ENCODE measurements at regions not wholly inside any gene's neighbourhood (a gene's known extent, or its start where the extent isn't known, plus 50 kb on each side); places are given as distances from the start of the nearest gene placed in this dataset.
"Not testable (repeated sequence)": the region's sequence is repeated elsewhere in the genome, so short reads cannot be mapped to it uniquely, and the experiment has no call there.

- DNase-seq = no peak
Measured at GRCh38 chr3:137820366-137820765, 56.3 kb downstream of the SOX14 start.

- no peak for DNase-seq
Measured at GRCh38 chr3:137835096-137835495, 71.0 kb downstream of the SOX14 start.

- DNase-seq = no peak
Measured at GRCh38 chr3:137845194-137845593, 81.1 kb downstream of the SOX14 start.

DNA sequence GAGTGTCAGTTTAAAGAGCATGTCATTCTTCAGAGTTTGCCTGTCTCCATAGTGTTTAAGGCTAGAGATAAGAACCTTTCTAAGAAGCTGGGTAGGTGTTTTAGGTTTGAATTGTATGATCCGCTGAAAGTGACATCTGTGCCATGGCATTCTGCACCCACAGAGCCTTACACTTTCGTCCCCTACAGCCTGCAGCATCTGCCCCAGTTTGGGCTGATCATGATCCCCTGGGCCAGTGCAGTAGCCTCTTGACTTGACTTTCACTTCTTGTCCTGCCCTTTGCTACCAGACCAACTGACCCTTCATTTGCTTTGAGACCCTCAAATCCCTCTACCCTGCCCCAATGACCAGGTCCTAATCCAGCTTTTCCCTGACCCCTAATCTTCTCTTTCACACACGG is 81.6 kb downstream of the SOX14 start:
- no peak for DNase-seq

- no peak for DNase-seq
Measured at GRCh38 chr3:137852391-137852830, 88.3 kb downstream of the SOX14 start.

GRCh38 chr3:137854533-137855261 is 90.6 kb downstream of the SOX14 start:
- no peak for DNase-seq

DNA sequence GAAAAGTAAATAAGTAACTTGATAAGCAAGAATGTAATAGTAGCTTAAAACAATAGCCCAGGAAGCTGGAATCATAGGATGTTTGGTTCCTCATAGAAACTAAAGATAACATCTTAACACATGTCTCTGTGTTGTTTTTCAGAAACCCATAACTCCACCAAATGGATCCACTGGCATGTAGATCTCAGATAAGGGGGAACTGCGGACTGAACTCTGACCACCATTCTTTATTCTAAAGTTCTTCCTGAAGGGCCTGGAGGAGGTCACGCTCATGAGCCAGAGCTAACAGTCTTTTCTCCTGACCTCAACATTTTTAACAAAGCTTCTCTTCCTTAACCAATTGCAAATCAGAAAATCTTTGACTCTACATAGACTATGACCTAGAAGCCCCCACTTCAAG is 101.9 kb downstream of the SOX14 start:
- no peak for DNase-seq

- DNase-seq = no peak
Measured at GRCh38 chr3:137866933-137867332, 102.8 kb downstream of the SOX14 start.

GRCh38 chr3:137867611-137868010 is 103.5 kb downstream of the SOX14 start:
- no peak for DNase-seq

DNA sequence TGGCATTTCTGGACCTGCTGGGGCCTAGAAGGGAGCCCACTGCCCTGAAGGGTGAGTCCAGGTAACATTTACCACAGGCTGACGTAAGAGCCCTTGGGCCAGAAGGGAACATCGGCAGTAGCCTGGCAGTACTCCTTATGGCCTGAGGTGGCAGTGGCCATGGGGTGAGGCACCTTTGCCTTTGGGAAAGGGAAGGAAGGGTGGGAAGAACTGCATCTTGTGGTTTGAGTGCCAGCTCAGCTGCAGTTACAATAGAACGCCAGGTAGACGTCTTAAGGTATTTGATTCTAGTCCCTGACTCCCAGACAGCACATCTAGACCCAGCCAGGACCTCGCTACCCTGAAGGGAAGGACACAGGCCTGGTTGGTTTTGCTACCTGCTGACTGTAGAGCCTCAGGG is 104.9 kb downstream of the SOX14 start:
- no peak for DNase-seq

DNA sequence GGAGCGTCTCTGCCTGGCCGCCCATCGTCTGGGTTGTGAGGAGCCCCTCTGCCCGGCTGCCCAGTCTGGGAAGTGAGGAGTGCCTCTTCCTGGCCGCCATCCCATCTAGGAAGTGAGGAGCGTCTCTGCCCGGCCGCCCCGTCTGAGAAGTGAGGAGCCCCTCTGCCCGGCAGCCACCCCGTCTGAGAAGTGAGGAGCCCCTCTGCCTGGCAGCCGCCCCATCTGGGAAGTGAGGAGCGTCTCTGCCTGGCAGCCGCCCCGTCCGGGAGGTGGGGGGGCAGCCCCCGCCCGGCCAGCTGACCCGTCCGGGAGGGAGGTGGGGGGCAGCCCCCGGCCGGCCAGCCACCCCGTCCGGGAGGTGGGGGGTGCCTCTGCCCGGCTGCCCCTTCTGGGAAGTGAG is 108.5 kb downstream of the SOX14 start:
- not testable (repeated sequence) for DNase-seq

DNA sequence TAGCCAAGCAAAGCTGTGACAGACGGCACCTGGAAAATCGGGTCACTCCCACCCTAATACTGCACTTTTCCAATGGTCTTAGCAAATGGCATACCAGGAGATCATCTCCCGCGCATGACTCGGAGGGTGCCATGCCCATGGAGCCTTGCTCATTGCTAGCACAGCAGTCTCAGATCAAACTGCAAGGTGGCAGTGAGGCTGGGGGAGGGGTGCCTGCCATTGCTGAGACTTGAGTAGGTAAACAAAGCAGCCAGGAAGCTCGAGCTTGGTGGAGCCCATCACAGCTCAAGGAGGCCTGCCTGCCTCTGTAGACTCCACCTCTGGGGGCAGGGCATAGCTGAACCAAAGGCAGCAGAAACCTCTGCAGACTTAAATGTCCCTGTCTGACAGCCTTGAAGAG is 113.1 kb upstream of the CLDN18 start:
- DNase-seq = not testable (repeated sequence)

DNA sequence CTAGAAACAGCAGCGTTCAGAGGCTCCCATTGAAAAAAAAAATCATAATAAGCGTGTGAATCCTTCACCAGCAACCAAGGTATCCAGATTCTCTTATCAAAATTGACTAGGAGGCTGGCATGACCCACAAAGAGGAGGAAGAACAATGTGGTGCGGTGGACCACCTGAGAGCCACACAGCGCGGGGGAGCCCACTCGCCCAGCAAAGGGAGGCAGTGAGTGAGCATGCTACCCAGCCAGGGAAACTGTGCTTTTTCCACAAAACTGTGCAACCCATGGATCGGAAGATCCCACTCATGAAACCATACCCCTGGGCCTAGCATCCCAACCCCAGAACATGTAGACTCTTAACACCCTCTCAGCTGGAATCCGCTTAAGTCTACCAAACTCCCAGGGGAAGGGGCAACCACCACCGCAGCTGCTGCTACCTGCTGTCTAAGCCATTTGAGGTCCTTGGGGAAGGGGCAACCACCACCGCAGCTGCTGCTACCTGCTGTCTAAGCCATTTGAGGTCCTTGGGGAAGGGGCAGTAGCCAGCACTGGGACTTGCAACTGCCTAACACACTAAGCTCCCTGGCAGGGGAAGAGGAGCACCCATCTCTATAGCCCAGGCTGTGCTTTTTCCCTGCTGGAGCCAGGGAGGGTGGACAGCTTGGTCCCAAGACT is 102.8 kb upstream of the CLDN18 start:
- DNase-seq = no peak

- DNase-seq = no peak
Measured at GRCh38 chr3:137924628-137925027, 85.3 kb upstream of the CLDN18 start.

DNA sequence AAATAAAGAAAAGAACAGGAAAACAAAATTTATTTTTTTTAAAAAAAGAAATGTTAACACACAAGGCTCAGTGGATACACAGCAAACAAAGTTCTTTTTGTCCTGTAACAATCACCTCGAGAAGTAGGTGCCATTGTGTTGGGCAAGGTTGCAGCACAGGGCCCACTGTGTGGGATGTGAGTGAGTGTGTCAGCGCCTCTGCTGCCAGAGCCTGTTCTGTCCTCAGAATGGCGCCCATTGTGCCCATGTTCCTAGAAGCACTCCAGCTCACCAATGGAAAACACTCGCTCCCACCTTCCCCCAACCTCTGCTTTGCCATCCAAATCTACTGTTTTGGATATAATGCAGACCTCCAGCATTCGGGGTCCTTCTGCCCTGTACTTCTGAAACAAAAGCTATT is 84.9 kb upstream of the CLDN18 start:
- no peak for DNase-seq

DNA sequence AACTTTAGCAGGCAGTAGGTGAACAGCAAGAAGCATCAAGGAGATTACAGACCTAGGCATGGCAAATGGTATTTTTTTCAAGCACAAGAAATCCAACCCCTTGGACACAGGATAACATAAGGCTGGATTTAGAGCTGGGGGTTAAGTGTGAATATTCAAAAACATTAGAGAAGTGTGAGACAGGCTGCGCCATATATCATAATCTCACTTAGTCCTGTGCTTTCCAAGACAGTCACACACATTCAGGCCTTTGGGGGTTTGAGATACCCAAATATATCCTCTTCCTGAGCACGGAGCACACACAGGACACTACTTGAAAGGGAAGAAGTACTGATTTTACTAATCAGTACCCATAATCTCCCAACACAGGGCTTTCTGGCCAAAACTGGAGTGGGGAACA is 83.0 kb upstream of the CLDN18 start:
- no peak for DNase-seq

GRCh38 chr3:137930976-137931375 is 79.0 kb upstream of the CLDN18 start:
- no peak for DNase-seq

DNA sequence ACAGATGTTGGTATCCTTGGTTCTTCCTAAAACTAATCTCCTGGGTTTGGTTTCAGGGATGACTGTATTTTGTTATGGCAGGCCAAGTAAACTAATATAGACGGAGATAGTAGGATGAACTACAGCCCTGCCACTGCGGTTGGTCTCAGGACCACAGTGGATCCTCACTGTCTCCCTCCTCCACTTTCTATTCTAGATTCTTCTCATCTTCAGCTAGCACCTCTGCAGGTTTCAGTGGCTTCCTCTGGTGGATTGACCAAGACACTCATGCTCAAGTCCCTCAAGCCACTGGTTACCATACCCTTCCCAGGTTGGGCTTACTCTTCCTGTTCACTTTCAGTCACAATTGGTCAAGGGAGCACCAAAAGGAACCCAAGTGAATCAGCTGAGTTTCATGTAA is 71.1 kb upstream of the CLDN18 start:
- no peak for DNase-seq

DNA sequence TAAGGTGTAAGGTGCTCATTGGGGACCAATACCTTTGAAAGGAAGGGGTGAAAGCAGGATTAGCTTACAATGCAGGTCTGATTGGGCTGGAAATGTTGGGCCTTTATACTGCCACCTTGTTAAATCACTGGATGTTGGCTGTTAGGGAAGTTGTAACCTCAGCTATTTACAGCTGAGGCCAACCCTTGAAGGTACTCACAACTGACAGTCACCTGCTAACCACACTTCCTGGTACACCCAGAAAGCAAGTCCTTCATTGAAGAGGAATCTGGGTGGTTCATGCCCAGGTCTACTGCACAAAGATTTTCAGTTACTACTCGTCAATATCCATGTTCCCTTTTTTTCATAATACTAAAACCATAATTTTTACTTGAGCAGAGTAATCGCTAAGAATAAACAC is 65.4 kb upstream of the CLDN18 start:
- no peak for DNase-seq

DNA sequence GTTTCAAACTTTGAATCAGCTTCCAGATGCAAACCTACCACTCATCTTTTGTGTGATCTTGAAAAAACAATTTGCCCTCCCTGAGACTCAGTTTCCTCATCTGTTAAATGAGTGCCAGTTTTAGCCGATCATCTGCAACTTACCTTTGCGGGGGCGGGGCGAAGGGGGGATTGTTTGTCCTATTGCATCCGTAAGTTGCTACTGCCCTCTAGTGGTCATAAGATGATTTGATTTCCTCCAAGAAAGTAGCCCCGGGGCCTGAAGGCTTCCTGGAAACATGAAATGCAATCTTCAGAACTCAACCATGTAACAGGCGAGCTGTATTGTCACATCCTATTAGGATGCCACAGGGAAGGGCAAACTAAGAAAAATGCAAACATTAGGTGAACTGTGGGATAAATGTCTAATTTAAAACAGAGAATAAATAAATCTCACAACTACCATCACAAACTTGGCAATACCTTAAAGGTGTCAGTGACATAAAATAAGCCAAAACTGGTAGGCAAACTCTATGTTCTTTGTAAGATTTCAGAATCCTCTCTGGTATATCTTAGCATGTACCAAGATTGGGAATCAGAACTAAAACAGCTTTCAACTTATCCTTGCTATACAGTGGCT is 63.5 kb upstream of the CLDN18 start:
- peak; percentile 71 for DNase-seq

DNA sequence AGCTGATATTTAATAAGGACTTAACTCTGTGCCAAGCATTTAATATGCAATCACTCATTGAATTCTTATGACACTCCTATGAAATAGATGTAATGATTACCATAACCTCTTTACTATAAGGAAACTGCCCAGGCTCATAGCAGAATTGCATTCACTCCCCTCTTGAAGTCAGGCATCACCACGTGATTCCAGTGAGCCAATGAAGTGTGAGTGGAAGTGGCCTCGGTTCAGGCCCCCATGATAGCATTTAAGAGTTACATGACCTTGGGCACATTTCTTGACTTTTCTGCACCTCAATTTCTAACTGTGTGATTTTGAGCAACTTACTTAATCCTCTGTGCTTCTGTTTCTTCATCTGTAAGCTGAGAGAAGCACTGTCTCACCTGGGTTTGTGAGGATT is 62.8 kb upstream of the CLDN18 start:
- no peak for DNase-seq

DNA sequence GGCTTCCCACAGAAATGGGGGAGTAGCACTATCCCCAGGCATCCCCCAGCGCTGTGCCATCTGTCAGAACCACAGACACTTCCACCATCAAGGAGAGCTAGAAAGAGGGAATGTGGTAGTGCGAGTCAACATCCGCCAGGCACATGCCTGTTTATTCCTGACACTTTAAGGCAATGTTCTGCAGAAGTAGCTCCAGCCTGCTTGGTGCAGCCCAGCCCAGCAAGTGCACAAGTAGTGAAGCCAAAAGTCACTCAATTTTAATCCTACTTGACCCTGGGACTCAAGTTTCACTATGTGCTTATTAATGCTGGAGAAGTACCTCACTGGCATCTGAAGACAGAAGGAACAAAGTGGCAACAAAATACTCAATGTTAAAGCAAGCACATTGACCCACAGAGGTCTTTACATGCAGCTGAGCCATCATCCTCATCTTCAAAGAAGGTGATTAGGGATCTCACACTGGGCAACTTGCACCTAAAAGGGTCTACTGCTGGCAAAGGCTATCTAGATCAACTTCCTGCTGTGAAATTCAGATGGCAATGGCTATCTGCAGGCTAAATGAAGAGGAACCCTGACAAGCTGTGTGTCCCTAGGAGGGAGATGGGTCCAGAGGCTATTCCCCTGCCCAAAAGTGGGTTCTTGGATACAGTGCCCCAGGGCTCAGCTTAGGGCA is 61.4 kb upstream of the CLDN18 start:
- no peak for DNase-seq

DNA sequence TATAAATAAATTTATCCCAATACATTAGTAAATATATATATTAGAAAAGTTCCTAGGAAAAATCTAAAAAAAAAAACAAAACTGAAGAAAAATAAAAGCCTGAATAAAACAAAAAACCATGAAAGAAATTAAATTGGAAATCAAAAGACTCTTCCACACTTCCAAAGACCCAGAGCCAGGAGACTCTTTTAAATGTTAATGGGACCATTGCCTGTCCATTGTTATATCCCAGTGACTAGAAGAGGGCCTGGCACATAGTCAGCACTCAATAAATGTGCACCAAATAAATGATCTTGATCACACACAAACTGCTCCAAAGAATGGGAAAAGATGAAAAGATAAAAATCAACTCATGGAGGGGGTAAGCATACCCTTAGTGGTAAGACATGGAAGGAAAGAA is 51.3 kb upstream of the CLDN18 start:
- no peak for DNase-seq

Measured in NCI-H2107 (cell line).